ENCODE measurements at regions not wholly inside any gene's neighbourhood (a gene's known extent, or its start where the extent isn't known, plus 50 kb on each side); places are given as distances from the start of the nearest gene placed in this dataset.

- no peak for TF ChIP-seq TAF1 (IDR thresholded peaks at IDR 0.05; ENCODE audit: borderline replicate concordance, insufficient read depth, low read length)
- TF ChIP-seq REST (IDR thresholded peaks at IDR 0.05; ENCODE audit: insufficient read depth in 1 of 2, low read depth in 2 of 2, low read length in 2 of 2) = no peak
- no peak for TF ChIP-seq FOXP2 (optimal IDR thresholded peaks at IDR 0.05; ENCODE audit: borderline replicate concordance, extremely low read depth, extremely low read length, insufficient read depth)
- TF ChIP-seq POLR2AphosphoS5 (IDR thresholded peaks at IDR 0.05; ENCODE audit: low read depth, low read length) = no peak
- no peak for TF ChIP-seq SIN3A (IDR thresholded peaks at IDR 0.05; ENCODE audit: borderline replicate concordance, insufficient read depth, low read length)
These were observed 565.2 kb downstream of the CDH8 start for GRCh38 chr16:61471023-61471422.

GRCh38 chr16:61465285-61465684, 571.0 kb downstream of the CDH8 start:
- TF ChIP-seq SIN3A (IDR thresholded peaks at IDR 0.05; ENCODE audit: borderline replicate concordance, insufficient read depth, low read length) (no peak), TAF1 (IDR thresholded peaks at IDR 0.05; ENCODE audit: borderline replicate concordance, insufficient read depth, low read length) (no peak), REST (IDR thresholded peaks at IDR 0.05; ENCODE audit: insufficient read depth in 1 of 2, low read depth in 2 of 2, low read length in 2 of 2) (no peak), FOXP2 (optimal IDR thresholded peaks at IDR 0.05; ENCODE audit: borderline replicate concordance, extremely low read depth, extremely low read length, insufficient read depth) (no peak), POLR2AphosphoS5 (IDR thresholded peaks at IDR 0.05; ENCODE audit: low read depth, low read length) (no peak)

GRCh38 chr16:61460020-61460419, 576.2 kb downstream of the CDH8 start:
- TF ChIP-seq POLR2AphosphoS5 (IDR thresholded peaks at IDR 0.05; ENCODE audit: low read depth, low read length) (no peak), TAF1 (IDR thresholded peaks at IDR 0.05; ENCODE audit: borderline replicate concordance, insufficient read depth, low read length) (no peak), FOXP2 (optimal IDR thresholded peaks at IDR 0.05; ENCODE audit: borderline replicate concordance, extremely low read depth, extremely low read length, insufficient read depth) (no peak), REST (IDR thresholded peaks at IDR 0.05; ENCODE audit: insufficient read depth in 1 of 2, low read depth in 2 of 2, low read length in 2 of 2) (no peak), SIN3A (IDR thresholded peaks at IDR 0.05; ENCODE audit: borderline replicate concordance, insufficient read depth, low read length) (no peak)

- TF ChIP-seq TAF1 (IDR thresholded peaks at IDR 0.05; ENCODE audit: borderline replicate concordance, insufficient read depth, low read length) (no peak), REST (IDR thresholded peaks at IDR 0.05; ENCODE audit: insufficient read depth in 1 of 2, low read depth in 2 of 2, low read length in 2 of 2) (no peak), FOXP2 (optimal IDR thresholded peaks at IDR 0.05; ENCODE audit: borderline replicate concordance, extremely low read depth, extremely low read length, insufficient read depth) (no peak), POLR2AphosphoS5 (IDR thresholded peaks at IDR 0.05; ENCODE audit: low read depth, low read length) (no peak), SIN3A (IDR thresholded peaks at IDR 0.05; ENCODE audit: borderline replicate concordance, insufficient read depth, low read length) (no peak)
These were observed 600.9 kb downstream of the CDH8 start for GRCh38 chr16:61435346-61435745.

GRCh38 chr16:61432421-61432820, 603.8 kb downstream of the CDH8 start:
- no peak for TF ChIP-seq POLR2AphosphoS5 (IDR thresholded peaks at IDR 0.05; ENCODE audit: low read depth, low read length)
- no peak for TF ChIP-seq SIN3A (IDR thresholded peaks at IDR 0.05; ENCODE audit: borderline replicate concordance, insufficient read depth, low read length)
- TF ChIP-seq FOXP2 (optimal IDR thresholded peaks at IDR 0.05; ENCODE audit: borderline replicate concordance, extremely low read depth, extremely low read length, insufficient read depth) = no peak
- TF ChIP-seq REST (IDR thresholded peaks at IDR 0.05; ENCODE audit: insufficient read depth in 1 of 2, low read depth in 2 of 2, low read length in 2 of 2) = no peak
- no peak for TF ChIP-seq TAF1 (IDR thresholded peaks at IDR 0.05; ENCODE audit: borderline replicate concordance, insufficient read depth, low read length)

Measured in PFSK-1 (cell line).